ENCODE measurements at regions not wholly inside any gene's neighbourhood (a gene's known extent, or its start where the extent isn't known, plus 50 kb on each side); places are given as distances from the start of the nearest gene placed in this dataset.

DNA sequence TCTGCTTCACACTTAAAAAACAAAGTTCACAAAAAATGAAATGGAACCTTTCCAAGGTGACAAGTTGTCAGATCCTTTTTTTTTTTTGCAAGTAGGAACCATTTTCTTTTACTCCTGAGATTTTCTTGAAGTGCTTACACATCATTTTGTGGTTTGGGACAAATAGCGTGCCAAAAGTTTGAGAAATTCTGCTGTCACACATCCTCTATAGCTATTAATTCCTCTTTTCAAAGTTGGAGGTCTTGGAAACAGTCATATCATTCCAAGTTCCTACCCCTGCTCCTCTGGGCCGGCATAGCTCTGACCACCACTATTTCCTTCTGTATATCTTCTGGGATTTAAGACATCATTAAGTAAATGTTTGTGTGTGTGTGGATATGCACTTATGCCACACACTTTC is 421.6 kb upstream of the SLC10A2 start:
- intact Hi-C loops (cut with micrococcal nuclease; ENCODE audit: unreplicated experiment), result no loop called here
- BruUV-seq (replicated peaks), result no TSS peak

DNA sequence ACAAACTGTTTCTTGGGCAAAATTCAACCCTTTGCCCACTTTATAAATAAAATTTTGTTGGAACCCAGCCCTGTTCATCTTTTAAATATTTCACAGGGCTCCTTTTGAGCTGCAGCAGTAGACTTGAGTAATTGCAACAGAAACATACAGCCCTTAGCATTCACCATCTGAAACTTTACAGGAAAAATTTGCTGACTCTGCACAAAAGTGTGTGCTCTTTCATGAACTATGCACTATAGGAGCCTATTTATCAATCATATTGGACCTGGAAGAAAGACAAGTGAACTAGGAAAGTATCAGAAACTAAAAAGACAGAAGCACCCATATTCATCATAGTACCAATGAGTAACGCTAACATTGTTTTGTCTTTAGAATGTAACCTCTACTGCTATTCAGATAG is 406.9 kb upstream of the SLC10A2 start:
- Histone ChIP-seq H3K9me3 (ENCODE audit: low read length) (no peaks in the 10 kb centered on the region), H3K79me2 (ENCODE audit: insufficient read depth, low read depth, low read length) (no peaks in the 10 kb centered on the region), H3K9me2 (ENCODE audit: insufficient read depth, low read length) (no peaks in the 10 kb centered on the region), H3K4me2 (ENCODE audit: low read length) (no peak overlapping the region), H3K4me1 (ENCODE audit: insufficient read depth, low read length, poor library complexity, severe bottlenecking) (no peaks in the 10 kb centered on the region), H3K27ac (ENCODE audit: low read depth, low read length, poor library complexity, severe bottlenecking) (no peak overlapping the region), H2AFZ (ENCODE audit: low read length) (no peak overlapping the region), H3K4me3 (ENCODE audit: low read depth, low read length, poor library complexity, severe bottlenecking) (no peak overlapping the region), H4K20me1 (ENCODE audit: insufficient read depth, low read length) (no peaks in the 10 kb centered on the region), H3K36me3 (ENCODE audit: insufficient read depth, low read length) (no peaks in the 10 kb centered on the region)
- no peak for DNase-seq (ENCODE audit: low spot score)
- POLR2A ChIA-PET, result interaction anchor here (0.6 kb wide), 1 partner anchor 338 kb away, joined by 3 read pairs; no protein-coding TSS in a partner anchor
- intact Hi-C loops (cut with micrococcal nuclease; ENCODE audit: unreplicated experiment), result no loop called here
- TF ChIP-seq, protein P1, sequence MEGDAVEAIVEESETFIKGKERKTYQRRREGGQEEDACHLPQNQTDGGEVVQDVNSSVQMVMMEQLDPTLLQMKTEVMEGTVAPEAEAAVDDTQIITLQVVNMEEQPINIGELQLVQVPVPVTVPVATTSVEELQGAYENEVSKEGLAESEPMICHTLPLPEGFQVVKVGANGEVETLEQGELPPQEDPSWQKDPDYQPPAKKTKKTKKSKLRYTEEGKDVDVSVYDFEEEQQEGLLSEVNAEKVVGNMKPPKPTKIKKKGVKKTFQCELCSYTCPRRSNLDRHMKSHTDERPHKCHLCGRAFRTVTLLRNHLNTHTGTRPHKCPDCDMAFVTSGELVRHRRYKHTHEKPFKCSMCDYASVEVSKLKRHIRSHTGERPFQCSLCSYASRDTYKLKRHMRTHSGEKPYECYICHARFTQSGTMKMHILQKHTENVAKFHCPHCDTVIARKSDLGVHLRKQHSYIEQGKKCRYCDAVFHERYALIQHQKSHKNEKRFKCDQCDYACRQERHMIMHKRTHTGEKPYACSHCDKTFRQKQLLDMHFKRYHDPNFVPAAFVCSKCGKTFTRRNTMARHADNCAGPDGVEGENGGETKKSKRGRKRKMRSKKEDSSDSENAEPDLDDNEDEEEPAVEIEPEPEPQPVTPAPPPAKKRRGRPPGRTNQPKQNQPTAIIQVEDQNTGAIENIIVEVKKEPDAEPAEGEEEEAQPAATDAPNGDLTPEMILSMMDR (conservative IDR thresholded peaks at IDR 0.05; ENCODE audit: low read length), result no peak
- no peak for TF ChIP-seq EZH2phosphoT487 (IDR thresholded peaks at IDR 0.05; ENCODE audit: borderline replicate concordance, low read depth, low read length)
- no TSS peak for BruUV-seq (replicated peaks)
- CTCF ChIA-PET (ENCODE audit: unreplicated experiment), result no interaction called here

More for the DNA sequence above, 421.6 kb upstream of the SLC10A2 start:
- Histone ChIP-seq H3K9me3 (ENCODE audit: low read length) (no peaks in the 10 kb centered on the region), H3K36me3 (ENCODE audit: insufficient read depth, low read length) (no peaks in the 10 kb centered on the region), H3K27ac (ENCODE audit: low read depth, low read length, poor library complexity, severe bottlenecking) (no peak overlapping the region), H4K20me1 (ENCODE audit: insufficient read depth, low read length) (no peaks in the 10 kb centered on the region), H2AFZ (ENCODE audit: low read length) (no peak overlapping the region), H3K9me2 (ENCODE audit: insufficient read depth, low read length) (no peaks in the 10 kb centered on the region), H3K79me2 (ENCODE audit: insufficient read depth, low read depth, low read length) (no peaks in the 10 kb centered on the region), H3K4me3 (ENCODE audit: low read depth, low read length, poor library complexity, severe bottlenecking) (no peak overlapping the region), H3K4me2 (ENCODE audit: low read length) (no peak overlapping the region), H3K4me1 (ENCODE audit: insufficient read depth, low read length, poor library complexity, severe bottlenecking) (no peaks in the 10 kb centered on the region)
- CTCF ChIA-PET (ENCODE audit: unreplicated experiment), result no interaction called here
- POLR2A ChIA-PET, result no interaction called here
- TF ChIP-seq EZH2phosphoT487 (IDR thresholded peaks at IDR 0.05; ENCODE audit: borderline replicate concordance, low read depth, low read length), result no peak
- TF ChIP-seq, protein P1 (conservative IDR thresholded peaks at IDR 0.05; ENCODE audit: low read length), result no peak
- DNase-seq (ENCODE audit: low spot score), result no peak

DNA sequence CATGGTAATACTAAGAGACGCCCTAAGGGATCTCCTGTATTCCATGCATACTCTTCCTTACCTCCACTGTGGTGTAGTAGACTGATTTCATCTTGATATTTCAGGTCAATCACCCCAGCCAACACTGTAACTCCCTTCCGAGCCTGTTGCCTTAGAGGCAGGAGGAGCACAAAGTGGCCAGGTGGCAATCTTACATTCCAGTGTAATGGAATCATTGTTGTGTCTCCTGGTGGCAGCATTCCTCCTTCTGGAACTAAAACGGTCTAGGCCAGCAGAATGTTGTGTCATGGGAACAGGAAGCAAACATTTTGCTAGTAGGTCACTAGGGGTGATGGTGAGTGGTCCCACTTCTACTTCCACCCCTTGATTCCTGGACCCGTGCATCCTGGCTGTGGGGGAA is 405.7 kb upstream of the SLC10A2 start:
- POLR2A ChIA-PET, result no interaction called here

More for the DNA sequence above, 405.7 kb upstream of the SLC10A2 start:
- H3K4me2 ChIP-seq (ENCODE audit: low read length), result no peak overlapping the region
- H3K4me1 ChIP-seq (ENCODE audit: insufficient read depth, low read length, poor library complexity, severe bottlenecking), result no peaks in the 10 kb centered on the region
- H3K9me2 ChIP-seq (ENCODE audit: insufficient read depth, low read length), result no peaks in the 10 kb centered on the region
- CTCF ChIA-PET (ENCODE audit: unreplicated experiment), result no interaction called here
- intact Hi-C loops (cut with micrococcal nuclease; ENCODE audit: unreplicated experiment), result no loop called here
- H3K9me3 ChIP-seq (ENCODE audit: low read length), result no peaks in the 10 kb centered on the region
- no peak overlapping the region for H3K27ac ChIP-seq (ENCODE audit: low read depth, low read length, poor library complexity, severe bottlenecking)
- no peaks in the 10 kb centered on the region for H4K20me1 ChIP-seq (ENCODE audit: insufficient read depth, low read length)
- no peaks in the 10 kb centered on the region for H3K36me3 ChIP-seq (ENCODE audit: insufficient read depth, low read length)
- DNase-seq (ENCODE audit: low spot score), result no peak
- H2AFZ ChIP-seq (ENCODE audit: low read length), result no peak overlapping the region
- TF ChIP-seq, protein P1 (conservative IDR thresholded peaks at IDR 0.05; ENCODE audit: low read length), result no peak
- TF ChIP-seq EZH2phosphoT487 (IDR thresholded peaks at IDR 0.05; ENCODE audit: borderline replicate concordance, low read depth, low read length), result no peak
- no peak overlapping the region for H3K4me3 ChIP-seq (ENCODE audit: low read depth, low read length, poor library complexity, severe bottlenecking)
- no TSS peak for BruUV-seq (replicated peaks)
- no peaks in the 10 kb centered on the region for H3K79me2 ChIP-seq (ENCODE audit: insufficient read depth, low read depth, low read length)

Measured in OCI-LY7 (cell line).